Lower leg skin (tissue), 4 donors: ENCODE measurements at regions not wholly inside any gene's neighbourhood (a gene's known extent, or its start where the extent isn't known, plus 50 kb on each side); places are given as distances from the start of the nearest gene placed in this dataset.

Source experiments
- DNase-seq, 2 donors: peaks; one replicate each; pipeline ENCODE4 v3.0.0-alpha.2; 2019; ENCODE audit warnings: low spot score in 2 of 2
- H3K4me3 ChIP-seq: fragments of 200-600 bp; sonication (generic); 2 replicates; pipeline ENCODE4 v1.5.1; 2017; ENCODE audit warnings: mild to moderate bottlenecking, low read depth; ENCODE audit not compliant: poor library complexity, severe bottlenecking
- POLR2A ChIP-seq, 2 donors: fragments of 450-650 bp; IDR thresholded peaks; one replicate each; pipeline ENCODE4 v1.6.1; 2016 to 2017; ENCODE audit warnings: antibody characterized with exemption in 2 of 2, mild to moderate bottlenecking in 1 of 2, moderate library complexity in 1 of 2
- WGBS, 2 donors: methylation state at CpG; one replicate each; pipeline ENCODE4 v1.1.5; 2018; 5-methylcytosine and 5-hydroxymethylcytosine counted together
- intact Hi-C: fragments of 100-400 bp; cut with DNase I; formaldehyde crosslinking; loops from one replicate; pipeline ENCODE4 v1.15.0; 2023; ENCODE audit warnings: low total_unique reads
- TF ChIP-seq, protein P1 (sequence below), 3 donors: fragments of 450-650 bp; IDR thresholded peaks; one replicate each; pipeline ENCODE4 v1.5.1; 2016; ENCODE audit warnings: antibody characterized with exemption in 3 of 3, mild to moderate bottlenecking in 3 of 3, moderate library complexity in 2 of 3

DNA sequence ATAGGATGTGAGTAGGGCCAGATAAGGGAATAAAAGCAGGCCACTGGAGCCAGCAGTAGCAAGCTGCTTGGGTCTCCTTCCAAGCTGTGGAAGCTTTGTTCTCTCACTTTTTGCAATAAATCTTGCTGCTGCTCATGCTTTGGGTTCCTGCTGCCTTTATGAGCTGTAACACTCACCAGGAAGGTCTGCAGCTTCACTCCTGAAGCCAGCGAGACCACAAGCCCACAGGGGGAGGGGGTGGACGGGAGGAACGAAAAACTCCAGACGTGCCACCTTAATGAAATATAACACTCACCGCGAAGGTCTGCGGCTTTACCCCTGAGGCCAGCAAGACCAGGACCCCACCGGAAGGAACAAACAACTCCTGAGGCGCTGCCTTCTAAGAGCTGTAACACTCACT is 1324.4 kb upstream of the EYS start:
- intact Hi-C loops: no loop called here
- H3K4me3 ChIP-seq: no peak overlapping the region
- WGBS, 2 donors: 65 to 75% methylated on average over 9 of the region's 9 CpGs
- DNase-seq: no peak
- TF ChIP-seq, protein P1, sequence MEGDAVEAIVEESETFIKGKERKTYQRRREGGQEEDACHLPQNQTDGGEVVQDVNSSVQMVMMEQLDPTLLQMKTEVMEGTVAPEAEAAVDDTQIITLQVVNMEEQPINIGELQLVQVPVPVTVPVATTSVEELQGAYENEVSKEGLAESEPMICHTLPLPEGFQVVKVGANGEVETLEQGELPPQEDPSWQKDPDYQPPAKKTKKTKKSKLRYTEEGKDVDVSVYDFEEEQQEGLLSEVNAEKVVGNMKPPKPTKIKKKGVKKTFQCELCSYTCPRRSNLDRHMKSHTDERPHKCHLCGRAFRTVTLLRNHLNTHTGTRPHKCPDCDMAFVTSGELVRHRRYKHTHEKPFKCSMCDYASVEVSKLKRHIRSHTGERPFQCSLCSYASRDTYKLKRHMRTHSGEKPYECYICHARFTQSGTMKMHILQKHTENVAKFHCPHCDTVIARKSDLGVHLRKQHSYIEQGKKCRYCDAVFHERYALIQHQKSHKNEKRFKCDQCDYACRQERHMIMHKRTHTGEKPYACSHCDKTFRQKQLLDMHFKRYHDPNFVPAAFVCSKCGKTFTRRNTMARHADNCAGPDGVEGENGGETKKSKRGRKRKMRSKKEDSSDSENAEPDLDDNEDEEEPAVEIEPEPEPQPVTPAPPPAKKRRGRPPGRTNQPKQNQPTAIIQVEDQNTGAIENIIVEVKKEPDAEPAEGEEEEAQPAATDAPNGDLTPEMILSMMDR (IDR thresholded peaks at IDR 0.05): no peak
- no peak for TF ChIP-seq POLR2A (IDR thresholded peaks at IDR 0.05)

DNA sequence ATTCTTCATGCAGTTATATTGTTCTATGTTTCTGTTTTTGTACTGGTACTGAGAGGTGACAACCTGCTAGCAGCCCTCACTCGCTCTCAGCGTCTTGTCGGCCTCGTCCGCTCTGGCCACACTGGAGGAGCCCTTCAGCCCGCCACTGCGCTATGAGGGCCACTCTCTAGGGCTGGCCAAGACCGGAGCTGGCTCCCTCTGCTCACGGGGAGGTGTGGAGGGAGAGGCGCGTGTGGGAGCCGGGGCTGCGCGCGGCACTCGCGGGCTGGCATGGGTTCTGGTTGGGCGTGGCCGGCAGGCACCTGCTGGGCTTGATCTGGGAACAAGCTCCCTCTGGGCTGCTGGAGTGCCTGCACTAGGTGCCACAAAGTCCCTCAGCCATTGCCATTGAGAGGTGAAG is 1323.8 kb upstream of the EYS start:
- WGBS, 2 donors: 93 to 97% methylated on average over 12 to 19 of the region's 19 CpGs
- no peak for DNase-seq
- no peak for TF ChIP-seq POLR2A (IDR thresholded peaks at IDR 0.05)
- TF ChIP-seq, protein P1 (IDR thresholded peaks at IDR 0.05): no peak
- H3K4me3 ChIP-seq: no peak overlapping the region
- intact Hi-C loops: no loop called here

DNA sequence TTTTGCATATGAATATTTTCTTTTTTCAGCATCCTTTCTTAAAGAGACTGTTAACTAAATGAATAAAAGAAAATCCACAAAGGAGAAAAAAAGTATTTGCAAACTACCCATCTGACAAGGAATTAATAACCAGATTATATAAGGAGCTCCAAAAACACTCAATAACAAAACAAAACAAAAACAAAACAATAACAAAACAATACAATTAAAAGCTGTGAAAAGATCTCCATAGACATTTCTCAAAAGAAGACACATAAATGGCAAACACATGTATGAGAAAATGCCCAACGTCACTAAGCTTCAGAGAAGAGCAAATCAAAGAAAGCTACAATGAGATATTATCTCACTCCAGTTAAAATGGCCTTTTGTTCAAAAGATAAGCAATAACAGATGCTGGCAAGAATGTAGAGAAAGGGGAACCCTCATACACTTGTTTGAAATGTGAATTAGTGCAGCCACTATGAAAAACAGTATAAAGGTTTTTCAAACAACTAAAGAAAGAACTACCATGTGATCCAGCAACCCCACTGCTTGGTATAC is 1310.0 kb upstream of the EYS start:
- 29 to 32% methylated on average over 1 of the region's 1 CpG for WGBS, 2 donors
- H3K4me3 ChIP-seq: no peak overlapping the region
- intact Hi-C loops: no loop called here
- DNase-seq: no peak
- no peak for TF ChIP-seq POLR2A (IDR thresholded peaks at IDR 0.05)
- TF ChIP-seq, protein P1 (IDR thresholded peaks at IDR 0.05): no peak

DNA sequence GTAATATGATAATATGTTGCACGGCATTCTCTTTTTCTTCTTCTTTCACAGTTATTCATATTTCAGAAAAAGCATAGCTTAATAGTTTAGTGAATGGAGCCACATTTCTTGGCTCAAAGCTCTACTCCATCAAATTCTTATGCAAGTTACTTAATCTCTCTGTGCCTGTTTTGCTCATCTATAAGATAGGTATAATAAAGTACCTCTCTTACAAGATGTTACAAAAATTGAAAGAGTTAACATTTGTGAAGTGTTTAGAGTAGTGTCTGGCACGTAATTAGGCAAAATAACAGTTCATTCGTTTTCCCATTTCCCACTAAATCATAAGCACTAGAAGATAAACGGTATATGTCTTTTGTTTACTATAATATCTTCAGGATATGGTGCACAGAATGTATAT is 1304.4 kb upstream of the EYS start:
- 72 to 77% methylated on average over 4 of the region's 4 CpGs for WGBS, 2 donors
- no peak for DNase-seq
- intact Hi-C loops: no loop called here
- H3K4me3 ChIP-seq: no peak overlapping the region
- TF ChIP-seq, protein P1 (IDR thresholded peaks at IDR 0.05): no peak
- no peak for TF ChIP-seq POLR2A (IDR thresholded peaks at IDR 0.05)

DNA sequence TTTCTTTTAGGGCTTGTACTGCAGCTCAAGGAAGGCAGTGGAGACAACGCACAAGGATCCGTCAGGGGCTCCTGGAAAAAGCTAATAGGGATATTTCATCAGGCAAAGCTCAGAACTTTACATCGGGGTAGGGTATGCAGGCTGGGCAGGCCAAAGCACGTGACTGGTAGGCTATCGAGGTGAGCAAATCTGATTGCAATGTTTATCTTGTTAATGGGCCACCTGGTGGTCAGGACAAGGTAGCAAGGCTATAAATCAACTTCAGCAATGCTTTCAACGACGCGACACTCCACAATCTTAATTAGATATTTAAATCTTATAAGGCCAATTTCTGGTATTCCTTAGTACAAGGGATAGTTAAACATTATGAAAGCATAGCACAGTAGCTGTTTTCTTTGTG is 1302.8 kb upstream of the EYS start:
- WGBS, 2 donors: 57 to 63% methylated on average over 8 of the region's 8 CpGs
- TF ChIP-seq, protein P1 (IDR thresholded peaks at IDR 0.05): no peak
- no peak for TF ChIP-seq POLR2A (IDR thresholded peaks at IDR 0.05)
- H3K4me3 ChIP-seq: no peak overlapping the region
- intact Hi-C loops: no loop called here
- no peak for DNase-seq

DNA sequence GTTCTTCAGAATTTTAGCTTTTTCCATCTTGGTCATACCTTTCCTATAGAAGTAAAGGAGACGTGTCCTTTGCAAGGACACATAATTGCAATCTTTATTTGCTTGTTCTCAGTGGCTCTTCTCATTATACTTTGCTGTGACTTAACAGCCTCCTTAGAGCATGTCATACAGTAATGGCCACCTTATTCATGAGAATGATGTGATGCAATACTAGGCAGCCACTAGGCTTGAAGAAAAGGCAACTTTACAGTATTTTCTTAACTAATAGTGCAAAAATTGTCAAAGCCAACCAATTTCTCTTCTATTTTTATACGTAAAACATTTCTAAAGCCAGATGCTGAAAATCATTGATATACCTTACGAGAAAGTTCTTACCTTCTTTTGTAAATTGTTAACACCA is 1296.8 kb upstream of the EYS start:
- H3K4me3 ChIP-seq: no peak overlapping the region
- no peak for DNase-seq
- 91 to 92% methylated on average over 3 of the region's 3 CpGs for WGBS, 2 donors
- intact Hi-C loops: no loop called here
- TF ChIP-seq, protein P1 (IDR thresholded peaks at IDR 0.05): no peak
- TF ChIP-seq POLR2A (IDR thresholded peaks at IDR 0.05): no peak
